NOMO-1 treated with DMSO at 0.1 percent for 48 hours (cell line): ENCODE measurements at regions not wholly inside any gene's neighbourhood (a gene's known extent, or its start where the extent isn't known, plus 50 kb on each side); places are given as distances from the start of the nearest gene placed in this dataset.

Experiments used
- DNase-seq: peaks from one replicate; lab custom pipeline; 2025; ENCODE audit not compliant: unreplicated experiment; lab: John Stamatoyannopoulos, UW

- no peak for DNase-seq
Measured at GRCh38 chr1:30195424-30196134, 527.8 kb downstream of the MATN1 start.

DNA sequence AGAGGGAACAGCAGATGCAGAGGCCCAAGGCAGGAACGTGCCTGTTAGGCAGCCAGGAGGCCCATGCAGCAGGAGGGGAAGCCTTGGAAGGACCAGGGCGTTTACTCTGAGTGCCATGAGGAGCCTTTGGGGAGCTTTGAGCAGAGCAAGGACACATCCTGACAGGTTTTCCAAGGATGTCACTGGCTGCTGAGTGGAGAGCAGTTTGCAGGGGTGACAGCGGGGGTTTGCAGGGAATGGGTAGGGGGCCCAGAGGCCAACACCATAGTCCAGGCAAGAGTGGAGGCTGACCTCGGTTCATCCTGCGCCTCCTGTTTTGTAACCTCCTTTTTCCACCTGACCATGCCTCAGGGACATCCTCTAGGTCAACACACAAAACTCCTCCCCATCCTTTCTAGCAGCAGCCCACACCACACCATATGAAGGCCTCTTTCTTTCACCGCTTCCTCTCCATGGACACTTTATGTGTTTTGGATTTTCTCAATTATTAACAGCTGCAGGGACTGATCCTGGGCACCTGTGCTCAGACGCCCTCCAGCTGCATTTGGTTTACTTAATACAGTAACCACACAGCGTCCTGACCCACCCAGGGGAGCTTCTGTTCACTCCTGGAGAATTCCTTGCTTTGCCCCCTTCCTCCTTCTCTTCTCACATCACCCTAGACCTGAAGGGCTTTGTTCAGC is 528.5 kb downstream of the MATN1 start:
- DNase-seq = no peak

DNA sequence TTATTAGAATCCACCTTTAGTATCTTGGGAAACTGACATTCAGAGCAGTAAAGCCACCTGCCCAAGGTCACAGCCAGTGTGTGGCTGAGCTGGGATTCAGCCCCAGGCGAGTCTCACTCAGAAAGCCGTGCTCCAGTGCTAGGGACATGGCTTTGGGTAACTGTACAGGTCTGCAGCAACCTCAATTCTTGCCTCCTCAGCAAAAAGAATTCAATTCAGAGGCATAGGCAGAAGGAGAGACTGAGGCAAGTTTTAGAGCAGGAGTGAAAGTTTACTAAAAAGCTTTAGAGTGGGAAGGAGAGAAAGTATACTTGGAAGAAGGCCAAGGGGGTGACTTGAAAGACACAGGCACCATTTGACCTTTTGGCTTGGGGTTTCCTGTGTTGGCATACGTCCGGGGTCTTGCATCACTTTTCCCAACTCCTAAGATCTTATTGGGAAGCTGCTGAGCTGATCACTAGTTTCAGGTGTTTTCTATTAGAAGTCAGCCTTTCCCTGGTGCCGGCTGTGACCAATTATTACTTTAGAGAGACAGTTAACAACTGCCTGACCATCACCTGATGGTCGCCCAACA is 529.3 kb downstream of the MATN1 start:
- no peak for DNase-seq

DNA sequence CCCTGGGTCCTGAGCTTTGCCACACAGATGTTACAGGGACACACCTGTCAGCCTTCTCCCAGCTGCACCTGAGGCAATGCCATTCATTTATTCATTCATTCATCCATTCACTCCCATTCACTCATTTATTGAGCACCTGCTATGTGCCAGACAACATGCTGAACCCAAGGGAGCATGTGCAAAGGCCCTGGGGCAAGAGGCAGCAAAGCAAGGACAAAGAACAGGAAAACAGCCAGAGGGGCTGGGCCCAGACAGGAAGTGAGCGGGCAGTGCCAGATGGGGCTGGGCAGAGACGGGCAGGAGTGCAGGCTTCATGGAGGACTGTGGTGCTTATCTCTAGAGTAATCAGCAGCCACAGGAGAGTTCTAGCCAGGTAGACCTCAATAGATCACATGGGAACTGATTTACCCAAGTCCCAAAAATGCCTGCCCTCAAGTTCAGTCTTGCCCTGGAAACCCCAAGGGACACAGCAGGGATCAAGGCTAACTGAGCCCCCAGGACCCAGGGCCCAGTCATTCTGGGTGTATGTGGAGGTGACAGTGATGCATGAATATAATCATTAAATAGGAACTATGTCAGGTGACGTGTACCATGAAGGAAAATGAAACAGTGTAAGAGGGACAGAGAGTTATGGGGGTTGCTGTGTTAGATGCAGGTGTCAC is 530.3 kb downstream of the MATN1 start:
- no peak for DNase-seq

DNA sequence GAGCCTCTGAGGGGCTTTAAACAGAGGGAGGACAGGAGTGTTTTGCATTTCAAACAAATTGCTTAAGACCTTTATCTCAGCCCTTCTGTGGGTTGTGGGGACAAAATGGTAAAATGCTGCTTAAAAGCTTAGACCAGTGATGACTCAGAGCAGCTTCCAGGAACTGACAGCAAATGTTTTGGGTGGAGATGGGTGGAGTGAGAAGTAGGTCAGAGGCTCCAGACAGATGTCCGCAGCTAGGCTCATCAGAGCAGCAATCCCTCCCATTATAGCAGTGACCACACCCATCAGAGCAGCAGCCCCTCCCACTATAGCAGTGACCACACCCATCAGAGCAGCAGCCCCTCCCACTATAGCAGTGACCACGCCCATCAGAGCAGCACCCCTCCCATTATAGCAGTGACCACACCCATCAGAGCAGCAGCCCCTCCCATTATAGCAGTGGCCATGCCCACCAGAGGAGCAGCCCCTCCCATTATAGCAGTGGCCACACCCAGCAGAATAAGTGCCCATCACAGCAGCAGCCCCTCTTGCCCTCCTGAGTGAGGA is 532.2 kb downstream of the MATN1 start:
- DNase-seq = peak; percentile 37

DNA sequence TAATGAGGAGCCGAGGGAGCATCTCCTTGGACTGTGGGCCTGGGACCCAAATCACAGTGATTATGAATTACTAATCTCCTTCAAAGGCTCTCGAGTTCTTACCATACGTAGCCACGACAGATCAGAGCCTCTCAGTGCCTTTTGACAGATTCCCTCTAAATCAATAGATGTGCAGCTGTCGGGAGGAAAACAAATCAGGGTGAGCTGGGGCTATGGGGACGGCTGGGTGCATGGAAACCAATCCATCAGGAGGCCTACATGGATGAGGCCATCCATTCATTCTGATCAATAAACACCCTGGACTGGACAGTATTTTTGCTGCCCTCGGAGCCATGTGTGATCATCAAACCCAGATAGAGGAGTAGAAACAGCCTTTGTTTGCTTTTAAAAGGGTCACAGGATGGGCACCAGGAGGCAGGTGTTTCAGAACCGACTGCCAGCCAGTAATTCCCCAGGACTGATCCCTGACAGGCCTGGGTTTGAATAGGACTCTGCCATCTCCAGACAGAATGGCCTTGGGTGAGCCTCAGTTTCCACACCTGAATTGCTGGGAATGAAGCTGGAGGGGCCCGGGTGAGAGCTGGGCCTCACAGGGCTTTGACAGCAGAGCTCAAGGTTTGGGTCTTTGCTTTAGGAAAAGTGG is 532.8 kb downstream of the MATN1 start:
- no peak for DNase-seq

GRCh38 chr1:30189818-30190500 is 533.4 kb downstream of the MATN1 start:
- DNase-seq = no peak

- no peak for DNase-seq
Measured at GRCh38 chr1:30188999-30189398, 534.4 kb downstream of the MATN1 start.

GRCh38 chr1:30188329-30188728 is 535.1 kb downstream of the MATN1 start:
- no peak for DNase-seq

- no peak for DNase-seq
Measured at GRCh38 chr1:30187413-30188023, 535.9 kb downstream of the MATN1 start.

DNA sequence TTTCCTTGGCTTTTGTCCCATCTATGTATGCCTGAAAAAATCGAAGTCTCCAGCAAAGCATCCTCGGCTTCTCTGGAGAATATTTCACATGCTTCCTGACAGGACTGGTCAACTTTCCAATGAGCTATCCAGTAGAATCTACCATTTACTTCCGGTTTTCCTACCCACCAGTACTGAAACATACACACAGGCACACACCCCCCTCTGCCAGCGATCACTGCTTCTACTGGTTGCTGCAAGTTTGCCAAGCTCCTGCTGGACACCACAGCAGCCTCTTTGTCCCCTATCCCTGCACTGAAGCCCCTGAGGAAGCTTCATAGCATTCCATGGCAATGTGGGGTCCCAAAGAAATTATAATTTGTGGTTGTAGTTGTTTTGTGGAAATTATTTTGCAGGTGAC is 536.8 kb downstream of the MATN1 start:
- no peak for DNase-seq

DNA sequence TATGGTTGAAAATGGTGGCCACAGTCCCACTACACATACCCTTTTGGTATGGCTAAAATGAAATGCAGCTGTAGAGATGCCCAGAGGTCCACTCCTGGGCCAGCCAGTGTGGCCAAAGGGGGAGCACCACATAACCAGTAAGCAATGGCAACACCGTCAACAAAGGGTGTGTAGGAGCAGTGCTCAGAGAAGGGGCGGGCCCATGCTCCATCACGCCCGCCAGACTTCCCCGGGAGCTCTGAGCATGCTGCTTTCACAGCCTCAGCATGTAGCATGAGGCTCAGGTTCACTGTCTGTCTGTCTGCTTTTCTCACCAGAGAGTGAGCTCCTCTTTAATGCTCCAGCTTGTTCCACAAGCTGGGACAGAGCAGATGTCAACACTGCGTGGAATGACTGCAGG is 537.6 kb downstream of the MATN1 start:
- DNase-seq = no peak

DNA sequence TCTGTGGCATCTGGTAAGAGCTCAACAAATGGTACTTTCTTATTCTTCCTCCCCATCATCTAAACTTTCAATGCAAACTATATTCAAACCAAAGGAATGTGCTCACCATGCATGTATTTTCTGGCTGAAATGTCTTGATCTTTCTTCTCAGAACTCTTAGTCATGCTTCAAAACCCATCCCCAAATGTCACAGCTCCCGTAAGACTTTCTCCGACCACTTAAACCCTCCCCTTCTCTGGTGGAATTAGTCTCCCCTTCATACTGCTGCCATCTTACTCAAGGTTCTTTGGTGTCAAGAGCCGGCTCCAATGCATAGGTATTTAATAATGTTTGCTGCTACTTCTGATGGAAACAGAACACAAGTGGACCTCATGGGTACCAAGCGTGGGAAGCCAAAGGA is 538.1 kb downstream of the MATN1 start:
- no peak for DNase-seq

DNA sequence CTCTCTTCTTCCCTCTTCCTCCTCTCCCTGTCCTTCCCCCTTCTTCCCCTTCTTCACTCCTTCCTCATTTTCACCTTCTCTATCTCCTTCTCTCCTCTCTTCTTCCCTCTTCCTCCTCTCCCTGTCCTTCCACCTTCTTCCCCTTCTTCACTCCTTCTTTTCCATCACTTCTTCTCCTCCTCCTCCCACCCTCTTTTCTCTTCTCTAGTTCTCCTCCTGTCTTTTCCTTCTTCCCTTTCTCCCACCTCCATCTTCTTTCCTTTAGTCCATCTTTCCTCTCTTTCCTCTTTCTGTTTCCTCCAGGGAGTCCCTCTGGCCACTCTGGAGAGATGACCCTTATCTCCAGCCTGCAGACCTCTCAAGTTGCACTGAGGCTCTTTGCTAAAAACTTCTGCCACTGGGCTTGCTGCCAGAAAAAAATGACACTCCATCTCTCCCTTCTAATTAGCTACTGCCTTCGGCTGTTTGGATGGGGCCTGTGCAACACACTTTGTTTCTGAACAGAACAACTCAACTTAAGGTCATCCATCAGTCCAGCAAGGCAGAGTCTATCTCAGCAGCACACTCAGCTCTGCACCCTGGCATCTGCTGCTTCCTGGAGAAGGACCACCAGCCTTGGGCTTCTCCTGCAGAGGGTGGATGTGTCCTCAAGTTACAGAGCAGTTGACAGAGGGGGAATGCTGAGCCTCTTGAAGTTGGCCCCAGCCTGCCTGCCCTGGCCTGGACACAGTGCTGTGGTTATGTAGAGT is 538.8 kb downstream of the MATN1 start:
- no peak for DNase-seq

DNA sequence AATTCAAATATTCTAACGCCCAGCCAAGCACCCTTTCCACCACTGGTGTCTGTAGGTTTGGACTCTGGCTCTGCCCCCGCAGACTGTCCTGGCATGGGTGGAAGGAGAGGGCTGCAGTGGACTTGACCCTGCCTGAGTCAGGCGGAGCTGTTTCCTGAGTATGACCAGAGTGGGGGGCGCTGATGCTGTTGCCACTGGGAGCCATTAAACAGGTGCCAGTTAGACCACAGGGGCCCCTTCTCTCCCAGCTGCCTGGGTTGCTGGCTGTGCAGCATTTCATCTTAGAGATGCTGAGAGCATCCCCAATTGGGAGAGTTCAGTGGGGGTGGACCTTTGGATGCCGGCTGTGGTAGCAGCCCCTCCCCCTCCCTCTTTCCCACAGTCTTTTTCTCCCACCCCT is 539.5 kb downstream of the MATN1 start:
- no peak for DNase-seq

DNA sequence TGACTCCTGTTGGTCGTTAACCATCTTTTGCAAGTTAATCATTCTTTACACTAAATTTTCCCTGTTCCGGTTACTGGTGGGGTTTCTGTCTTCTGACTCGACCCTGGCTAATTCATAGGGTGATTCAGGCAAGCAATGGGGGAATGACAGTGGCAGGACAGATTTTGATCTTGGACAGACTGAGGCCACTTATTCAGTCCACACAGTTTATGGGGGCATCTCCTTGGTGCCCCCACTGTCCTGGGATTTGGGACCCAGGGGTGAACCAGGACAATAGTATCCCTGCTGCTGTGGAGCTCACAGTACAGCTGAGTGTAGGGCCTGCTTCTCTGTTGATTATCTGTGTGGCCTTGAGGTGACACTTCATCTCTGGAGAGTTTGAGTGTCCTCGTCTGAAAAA is 540.4 kb downstream of the MATN1 start:
- DNase-seq = no peak

GRCh38 chr1:30179942-30180543 is 543.3 kb downstream of the MATN1 start:
- no peak for DNase-seq

DNA sequence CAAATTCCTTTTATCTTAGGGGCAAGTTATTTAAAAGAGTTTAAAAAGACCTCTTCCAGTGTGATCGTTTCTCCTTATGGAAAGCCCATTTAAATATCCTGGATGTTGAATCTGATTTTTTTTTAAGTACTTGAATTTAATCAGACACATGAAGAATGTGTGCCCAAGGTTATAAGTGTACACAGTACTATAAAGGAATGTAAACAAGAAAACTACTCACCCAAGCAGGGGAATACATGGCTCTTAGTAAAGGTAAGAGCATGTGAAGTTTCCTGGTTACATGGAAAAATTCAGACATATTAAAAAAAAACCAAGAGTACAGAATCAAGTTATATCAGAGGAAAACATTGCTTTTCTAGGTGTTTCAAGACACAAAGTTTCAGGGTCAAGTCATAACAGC is 546.9 kb downstream of the MATN1 start:
- DNase-seq = no peak

- DNase-seq = no peak
Measured at GRCh38 chr1:30174499-30174898, 548.9 kb downstream of the MATN1 start.
